ENCODE measurements at regions not wholly inside any gene's neighbourhood (a gene's known extent, or its start where the extent isn't known, plus 50 kb on each side); places are given as distances from the start of the nearest gene placed in this dataset.

GRCh38 chr2:226208726-226209125, 590.9 kb downstream of the IRS1 start:
- DNase-seq (ENCODE audit: low read depth in 2 of 2) = no peak

- no peak for DNase-seq (ENCODE audit: low read depth in 2 of 2)
These were observed 591.9 kb downstream of the IRS1 start for GRCh38 chr2:226207671-226208070.

DNA sequence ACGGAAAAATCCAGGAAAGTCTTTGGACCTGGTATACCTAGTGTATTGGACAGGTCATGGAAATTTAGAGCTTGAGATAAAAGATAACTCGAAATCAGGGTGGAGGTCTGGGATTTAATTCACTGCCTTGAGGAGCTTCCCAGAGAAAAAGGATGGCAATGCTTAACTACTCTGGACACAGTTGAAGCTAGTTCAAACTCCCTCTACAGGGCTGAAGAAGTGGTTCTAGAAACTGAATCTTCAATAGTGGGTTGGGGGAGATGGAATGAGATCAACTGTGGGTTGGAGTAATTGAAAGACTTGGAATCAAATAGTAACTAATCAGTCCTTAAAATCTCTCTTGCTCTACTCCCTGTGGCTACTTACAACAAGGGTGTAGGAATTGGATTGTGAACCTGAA, 600.1 kb downstream of the IRS1 start:
- no peak for DNase-seq (ENCODE audit: low read depth in 2 of 2)

DNA sequence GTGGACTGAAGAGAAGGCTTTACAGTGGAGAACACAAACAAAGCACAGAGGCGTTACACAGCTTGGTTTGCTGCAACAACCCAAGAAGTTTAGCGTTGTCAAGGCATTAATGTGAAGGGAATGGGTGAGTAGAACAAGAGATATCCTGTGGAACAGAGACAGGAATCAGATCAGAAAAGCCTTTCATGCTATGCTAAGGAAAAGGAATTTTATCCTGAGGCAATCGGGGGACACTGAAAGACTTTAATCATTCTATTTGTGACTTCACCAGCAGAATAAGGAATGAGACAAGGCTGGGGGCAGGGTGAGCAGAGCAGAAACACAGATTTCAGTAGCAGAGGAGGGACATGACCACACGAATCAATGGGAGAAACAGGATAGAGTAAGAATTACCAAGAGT, 600.7 kb downstream of the IRS1 start:
- no peak for DNase-seq (ENCODE audit: low read depth in 2 of 2)

- DNase-seq (ENCODE audit: low read depth in 2 of 2) = no peak
These were observed 609.0 kb downstream of the IRS1 start for GRCh38 chr2:226190479-226191252.

GRCh38 chr2:226189061-226189460, 610.6 kb downstream of the IRS1 start:
- no peak for DNase-seq (ENCODE audit: low read depth in 2 of 2)

- DNase-seq (ENCODE audit: low read depth in 2 of 2) = no peak
These were observed 612.0 kb downstream of the IRS1 start for GRCh38 chr2:226187616-226188015.

DNA sequence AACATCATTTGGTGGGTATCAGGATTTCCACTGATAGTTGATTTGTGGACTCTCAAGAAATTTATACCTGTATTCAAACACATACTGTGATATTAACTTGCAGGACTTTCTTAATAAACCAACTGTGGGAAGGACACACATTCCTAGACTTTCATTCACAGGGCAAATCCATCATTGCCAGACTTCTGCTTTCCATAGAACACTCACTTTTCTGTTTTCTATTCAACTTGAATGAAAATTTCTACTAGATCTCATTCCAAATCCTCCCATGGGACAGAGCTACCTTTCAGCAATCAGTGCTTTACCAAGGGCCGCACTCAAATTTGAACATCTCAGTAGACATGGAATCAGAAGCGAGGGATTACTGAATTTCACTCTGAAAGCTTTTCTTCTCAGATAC, 612.5 kb downstream of the IRS1 start:
- no peak for DNase-seq (ENCODE audit: low read depth in 2 of 2)

DNA sequence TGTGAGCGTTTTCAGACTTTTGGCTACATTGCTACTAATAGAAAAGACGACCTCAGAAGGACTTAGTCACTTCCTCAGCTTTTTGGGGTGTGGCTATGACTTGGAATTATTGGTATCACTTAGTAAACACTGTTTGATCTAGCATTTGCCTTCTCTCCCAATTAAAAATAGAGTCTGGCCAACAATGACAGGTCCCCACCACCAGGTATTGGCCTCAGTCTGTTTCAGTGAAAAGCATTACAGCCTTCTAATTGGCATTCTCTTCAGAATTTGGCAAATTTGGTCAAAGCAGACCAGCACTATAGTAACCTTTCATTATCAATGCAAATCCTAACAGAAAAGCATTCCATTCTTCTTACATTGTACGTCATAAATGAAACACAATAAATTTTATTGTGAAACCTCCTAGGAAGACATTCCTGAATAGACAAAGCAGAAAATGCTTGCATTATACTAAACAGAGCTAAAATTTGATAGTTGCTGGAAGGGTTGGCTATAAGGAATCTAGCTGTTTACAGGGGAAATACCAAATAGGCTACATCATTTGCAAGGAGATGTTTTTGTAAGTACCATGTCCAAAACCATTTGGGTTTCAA, 613.9 kb downstream of the IRS1 start:
- no peak for DNase-seq (ENCODE audit: low read depth in 2 of 2)

DNA sequence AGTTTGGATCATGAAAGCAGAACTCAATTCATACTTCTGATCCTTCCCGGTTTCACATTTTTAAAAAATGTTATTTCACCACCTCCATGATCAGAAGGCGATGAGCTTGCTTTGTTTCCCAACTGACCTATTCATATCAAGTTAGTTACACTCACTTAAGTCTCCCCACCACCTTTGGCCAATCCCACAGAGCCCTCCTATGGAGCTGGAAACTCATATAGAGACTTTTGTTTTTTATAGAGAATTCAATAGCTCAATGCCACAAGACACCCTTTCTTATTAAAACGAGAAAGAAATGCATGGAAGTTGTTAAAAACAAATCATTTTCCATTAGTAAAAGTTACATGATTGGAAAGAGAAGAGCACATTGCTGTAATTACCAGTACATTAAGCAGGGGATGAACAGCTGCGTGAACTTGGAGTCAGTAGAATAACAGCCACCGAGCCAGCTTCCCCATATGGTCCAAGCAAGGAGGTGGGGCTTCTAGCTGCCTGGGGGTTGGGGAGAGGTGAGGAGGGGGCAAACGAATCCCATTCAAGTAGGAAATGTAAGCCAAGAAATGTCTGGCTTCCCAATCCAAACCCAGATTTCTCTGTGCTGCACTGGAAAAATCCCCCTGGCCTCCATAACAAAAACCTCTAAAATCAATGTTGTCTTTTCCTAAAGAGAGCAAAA, 614.5 kb downstream of the IRS1 start:
- DNase-seq (ENCODE audit: low read depth in 2 of 2) = no peak

- no peak for DNase-seq (ENCODE audit: low read depth in 2 of 2)
These were observed 615.1 kb downstream of the IRS1 start for GRCh38 chr2:226184540-226184939.

- no peak for DNase-seq (ENCODE audit: low read depth in 2 of 2)
These were observed 616.1 kb downstream of the IRS1 start for GRCh38 chr2:226183550-226183949.

- no peak for DNase-seq (ENCODE audit: low read depth in 2 of 2)
These were observed 616.6 kb downstream of the IRS1 start for GRCh38 chr2:226183033-226183432.

GRCh38 chr2:226181909-226182308, 617.7 kb downstream of the IRS1 start:
- DNase-seq (ENCODE audit: low read depth in 2 of 2) = no peak

- DNase-seq (ENCODE audit: low read depth in 2 of 2) = no peak
These were observed 619.2 kb downstream of the IRS1 start for GRCh38 chr2:226180281-226180884.

DNA sequence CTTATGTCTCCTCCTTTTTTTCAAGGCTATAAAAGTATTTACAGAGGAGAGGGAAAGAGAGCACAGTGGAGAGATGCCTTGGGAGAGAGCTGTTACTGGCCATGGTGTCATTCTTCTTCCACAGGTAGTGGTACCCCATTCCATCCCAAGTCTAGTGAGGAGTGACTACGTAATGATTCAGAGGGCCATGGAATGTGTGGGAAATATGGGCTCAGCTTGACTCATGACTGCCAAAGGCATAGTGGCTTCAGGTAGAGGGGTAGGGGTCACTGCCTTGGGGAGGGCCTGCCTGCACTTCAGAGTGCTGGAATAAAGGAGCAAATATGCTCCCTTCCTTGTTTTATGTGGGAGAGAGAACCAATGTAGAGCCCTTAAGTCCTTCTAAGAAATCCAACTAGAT, 620.6 kb downstream of the IRS1 start:
- DNase-seq (ENCODE audit: low read depth in 2 of 2) = no peak

DNA sequence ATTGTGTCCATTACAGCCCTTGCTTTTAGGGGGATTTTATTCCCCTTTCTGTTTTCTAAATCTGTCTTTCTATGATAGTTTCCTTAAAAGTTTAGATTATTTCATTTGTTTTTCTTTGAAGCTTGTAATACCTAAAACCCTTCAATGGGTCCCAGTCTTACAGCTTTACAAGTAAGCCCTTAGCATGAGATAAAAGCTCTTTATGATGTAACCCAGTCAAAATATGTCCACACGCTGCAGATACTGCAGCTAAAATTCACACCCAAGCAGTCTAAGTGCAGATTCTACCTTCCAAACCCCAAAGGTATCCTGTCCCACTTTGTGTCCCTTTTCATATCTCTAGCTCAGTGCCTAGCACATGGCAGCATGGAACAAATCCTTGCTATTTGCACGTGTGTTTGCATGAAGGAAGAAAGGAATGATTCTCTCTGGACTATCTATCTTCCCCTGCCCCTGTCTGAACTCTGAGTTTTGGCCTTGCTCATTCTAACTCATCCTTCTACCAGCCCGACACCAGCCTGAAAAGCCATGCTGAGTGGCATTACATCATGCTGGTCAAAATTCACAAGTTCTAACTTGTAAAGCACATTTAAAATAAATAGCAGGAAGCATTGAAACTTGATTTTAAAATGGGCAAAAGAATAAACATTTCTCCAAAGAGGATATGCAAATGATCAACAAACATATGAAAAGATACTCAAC, 623.2 kb downstream of the IRS1 start:
- no peak for DNase-seq (ENCODE audit: low read depth in 2 of 2)

GRCh38 chr2:226174390-226174789, 625.2 kb downstream of the IRS1 start:
- DNase-seq (ENCODE audit: low read depth in 2 of 2) = no peak

DNA sequence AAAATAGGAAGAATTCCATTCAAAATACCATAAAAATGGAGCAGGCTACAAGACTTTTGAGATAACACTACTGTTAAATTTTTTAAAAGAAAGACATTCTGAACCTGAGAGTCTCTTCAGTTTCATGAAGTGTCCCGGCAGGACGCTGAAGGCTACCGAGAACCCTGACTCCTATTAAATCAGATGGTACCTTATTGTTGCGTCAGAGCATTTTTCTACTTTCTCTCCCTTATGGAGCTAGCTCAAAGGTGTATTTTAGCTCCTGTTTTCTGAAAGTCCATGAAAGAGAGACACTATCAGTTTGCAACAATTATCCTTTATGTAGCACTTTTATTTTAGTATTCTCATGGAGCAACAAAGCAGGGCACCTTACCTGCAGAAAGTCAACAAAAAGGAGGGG, 626.7 kb downstream of the IRS1 start:
- no peak for DNase-seq (ENCODE audit: low read depth in 2 of 2)

DNA sequence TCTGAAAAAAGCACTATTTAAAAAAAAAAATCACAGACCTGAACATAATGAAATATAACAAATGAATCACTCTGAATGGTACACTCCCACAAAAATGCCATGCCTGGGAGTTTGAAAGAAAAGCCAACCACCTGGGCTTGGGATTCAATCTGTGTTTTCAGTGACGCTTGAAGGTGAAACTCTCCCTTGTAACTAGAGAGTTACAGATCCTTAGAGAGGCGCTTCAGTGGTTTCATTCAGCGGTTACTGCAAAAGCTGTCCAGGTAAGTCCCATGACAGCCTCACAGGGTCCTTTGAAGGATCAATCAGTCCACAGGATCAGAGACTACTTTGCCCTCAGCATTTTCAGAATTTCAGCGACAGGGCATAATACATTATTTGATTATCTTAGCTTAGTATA, 627.3 kb downstream of the IRS1 start:
- no peak for DNase-seq (ENCODE audit: low read depth in 2 of 2)

GRCh38 chr2:226169751-226170581, 629.7 kb downstream of the IRS1 start:
- DNase-seq (ENCODE audit: low read depth in 2 of 2) = no peak

All from stimulated activated CD8-positive, alpha-beta memory T cell treated with anti-CD3 and anti-CD28 coated beads, Interleukin-15, amount 100 ng/mL, for 48 hours (primary cell).